ENCODE measurements at regions not wholly inside any gene's neighbourhood (a gene's known extent, or its start where the extent isn't known, plus 50 kb on each side); places are given as distances from the start of the nearest gene placed in this dataset.

- TF ChIP-seq FOXM1 (IDR thresholded peaks at IDR 0.05; ENCODE audit: low read depth, low read length) (no peak), ZBTB40 (IDR thresholded peaks at IDR 0.05; ENCODE audit: borderline replicate concordance) (no peak), MYC (IDR thresholded peaks at IDR 0.05; ENCODE audit: insufficient read depth, insufficient read length, insufficient replicate concordance, low read length, severe bottlenecking) (no peak)
These were observed 78.3 kb upstream of the FZD8 start for GRCh38 chr10:35720366-35720765.
